Tongue (tissue), 1 donor: ENCODE measurements at regions not wholly inside any gene's neighbourhood (a gene's known extent, or its start where the extent isn't known, plus 50 kb on each side); places are given as distances from the start of the nearest gene placed in this dataset.
A peak's percentile ranks its signal among the peaks of the same experiment; 100 is the strongest.
"Not testable (repeated sequence)": the region's sequence is repeated elsewhere in the genome, so short reads cannot be mapped to it uniquely, and the experiment has no call there.

Source experiments
- DNase-seq: peaks from one replicate; pipeline ENCODE4 v3.0.0-alpha.2; 2015

- DNase-seq: no peak
Observed at GRCh38 chr9:22170556-22170955, 161.5 kb upstream of the CDKN2B start.

GRCh38 chr9:22170990-22171670 lies 162.0 kb upstream of the CDKN2B start:
- no peak for DNase-seq

GRCh38 chr9:22171691-22172090 lies 162.6 kb upstream of the CDKN2B start:
- DNase-seq: no peak

- DNase-seq: no peak
Observed at GRCh38 chr9:22173908-22174307, 164.8 kb upstream of the CDKN2B start.

GRCh38 chr9:22175972-22176545 lies 167.0 kb upstream of the CDKN2B start:
- DNase-seq: no peak

GRCh38 chr9:22181021-22181420 lies 171.9 kb upstream of the CDKN2B start:
- not testable (repeated sequence) for DNase-seq

- DNase-seq: no peak
Observed at GRCh38 chr9:22189471-22189870, 180.4 kb upstream of the CDKN2B start.

- DNase-seq: not testable (repeated sequence)
Observed at GRCh38 chr9:22197000-22197399, 187.9 kb upstream of the CDKN2B start.

- DNase-seq: no peak
Observed at GRCh38 chr9:22198681-22199080, 189.6 kb upstream of the CDKN2B start.

GRCh38 chr9:22201256-22201655 lies 192.2 kb upstream of the CDKN2B start:
- no peak for DNase-seq

- DNase-seq: no peak
Observed at GRCh38 chr9:22203371-22204138, 194.4 kb upstream of the CDKN2B start.

- DNase-seq: no peak
Observed at GRCh38 chr9:22204240-22204639, 195.1 kb upstream of the CDKN2B start.

- no peak for DNase-seq
Observed at GRCh38 chr9:22206833-22207232, 197.7 kb upstream of the CDKN2B start.

- no peak for DNase-seq
Observed at GRCh38 chr9:22208846-22209585, 199.9 kb upstream of the CDKN2B start.

- no peak for DNase-seq
Observed at GRCh38 chr9:22210262-22210661, 201.2 kb upstream of the CDKN2B start.

GRCh38 chr9:22210936-22211335 lies 201.8 kb upstream of the CDKN2B start:
- DNase-seq: no peak

GRCh38 chr9:22211588-22212360 lies 202.7 kb upstream of the CDKN2B start:
- peak; percentile 12 for DNase-seq

GRCh38 chr9:22214021-22214420 lies 204.9 kb upstream of the CDKN2B start:
- DNase-seq: no peak

GRCh38 chr9:22214497-22215031 lies 205.5 kb upstream of the CDKN2B start:
- DNase-seq: no peak

- DNase-seq: no peak
Observed at GRCh38 chr9:22215521-22215920, 206.4 kb upstream of the CDKN2B start.

GRCh38 chr9:22216730-22217172 lies 207.6 kb upstream of the CDKN2B start:
- no peak for DNase-seq

- DNase-seq: no peak
Observed at GRCh38 chr9:22217254-22217653, 208.1 kb upstream of the CDKN2B start.
